Osteocyte (in vitro differentiated cells): ENCODE measurements at regions not wholly inside any gene's neighbourhood (a gene's known extent, or its start where the extent isn't known, plus 50 kb on each side); places are given as distances from the start of the nearest gene placed in this dataset.

ENCODE experiments used
- DNase-seq: peaks from one replicate; pipeline ENCODE4 v3.0.0; 2021; ENCODE audit warnings: mixed read lengths; ENCODE audit not compliant: unreplicated experiment; ENCODE audit errors: extremely low spot score
- H3K27ac Mint-ChIP-seq: one replicate; pipeline ENCODE4 v1.8.0; 2021; ENCODE audit warnings: mild to moderate bottlenecking, mixed read lengths; ENCODE audit not compliant: unreplicated experiment
- H3K27me3 Mint-ChIP-seq: one replicate; pipeline ENCODE4 v1.8.0; 2021; ENCODE audit warnings: mixed read lengths; ENCODE audit not compliant: unreplicated experiment
- H3K36me3 Mint-ChIP-seq: one replicate; pipeline ENCODE4 v1.8.0; 2021; ENCODE audit warnings: mixed read lengths; ENCODE audit not compliant: unreplicated experiment
- H3K4me1 Mint-ChIP-seq: one replicate; pipeline ENCODE4 v1.8.0; 2021; ENCODE audit warnings: mixed read lengths; ENCODE audit not compliant: unreplicated experiment
- H3K4me3 Mint-ChIP-seq: one replicate; pipeline ENCODE4 v1.8.0; 2021; ENCODE audit warnings: mild to moderate bottlenecking, moderate library complexity, mixed read lengths; ENCODE audit not compliant: unreplicated experiment
- H3K9me3 Mint-ChIP-seq: one replicate; pipeline ENCODE4 v1.8.0; 2021; ENCODE audit warnings: mixed read lengths; ENCODE audit not compliant: unreplicated experiment
- TF ChIP-seq, protein P1 (sequence below): fragments of 200-600 bp; sonication (generic); IDR thresholded peaks from 2 replicates; pipeline ENCODE4 v1.5.0; 2021; ENCODE audit warnings: antibody characterized with exemption, mild to moderate bottlenecking, moderate library complexity

DNA sequence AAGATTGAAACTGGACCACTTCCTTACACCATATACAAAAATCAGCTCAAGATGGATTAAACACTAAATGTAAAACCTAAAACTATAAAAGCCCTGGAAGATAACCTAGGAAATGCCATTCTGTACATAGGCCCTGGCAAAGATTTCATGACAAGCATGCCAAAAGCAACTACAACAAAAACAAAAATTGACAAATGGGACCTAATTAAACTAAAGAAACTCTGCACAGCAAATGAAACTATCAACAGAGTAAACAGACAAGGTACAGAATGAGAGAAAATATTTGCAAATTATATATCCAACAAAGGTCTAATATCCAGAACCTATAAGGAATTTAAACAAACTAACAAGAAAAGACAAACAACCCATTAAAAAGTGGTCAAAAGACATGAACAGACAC lies 173.1 kb upstream of the CCDC54 start:
- Mint-ChIP-seq H3K27ac (no peak overlapping the region), H3K36me3 (no peaks in the 10 kb centered on the region), H3K4me1 (peaks cover 33% of the 10 kb centered on the region), H3K4me3 (no peak overlapping the region), H3K27me3 (no peaks in the 10 kb centered on the region), H3K9me3 (no peaks in the 10 kb centered on the region)
- no peak for DNase-seq
- TF ChIP-seq, protein P1, sequence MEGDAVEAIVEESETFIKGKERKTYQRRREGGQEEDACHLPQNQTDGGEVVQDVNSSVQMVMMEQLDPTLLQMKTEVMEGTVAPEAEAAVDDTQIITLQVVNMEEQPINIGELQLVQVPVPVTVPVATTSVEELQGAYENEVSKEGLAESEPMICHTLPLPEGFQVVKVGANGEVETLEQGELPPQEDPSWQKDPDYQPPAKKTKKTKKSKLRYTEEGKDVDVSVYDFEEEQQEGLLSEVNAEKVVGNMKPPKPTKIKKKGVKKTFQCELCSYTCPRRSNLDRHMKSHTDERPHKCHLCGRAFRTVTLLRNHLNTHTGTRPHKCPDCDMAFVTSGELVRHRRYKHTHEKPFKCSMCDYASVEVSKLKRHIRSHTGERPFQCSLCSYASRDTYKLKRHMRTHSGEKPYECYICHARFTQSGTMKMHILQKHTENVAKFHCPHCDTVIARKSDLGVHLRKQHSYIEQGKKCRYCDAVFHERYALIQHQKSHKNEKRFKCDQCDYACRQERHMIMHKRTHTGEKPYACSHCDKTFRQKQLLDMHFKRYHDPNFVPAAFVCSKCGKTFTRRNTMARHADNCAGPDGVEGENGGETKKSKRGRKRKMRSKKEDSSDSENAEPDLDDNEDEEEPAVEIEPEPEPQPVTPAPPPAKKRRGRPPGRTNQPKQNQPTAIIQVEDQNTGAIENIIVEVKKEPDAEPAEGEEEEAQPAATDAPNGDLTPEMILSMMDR, result no peak

DNA sequence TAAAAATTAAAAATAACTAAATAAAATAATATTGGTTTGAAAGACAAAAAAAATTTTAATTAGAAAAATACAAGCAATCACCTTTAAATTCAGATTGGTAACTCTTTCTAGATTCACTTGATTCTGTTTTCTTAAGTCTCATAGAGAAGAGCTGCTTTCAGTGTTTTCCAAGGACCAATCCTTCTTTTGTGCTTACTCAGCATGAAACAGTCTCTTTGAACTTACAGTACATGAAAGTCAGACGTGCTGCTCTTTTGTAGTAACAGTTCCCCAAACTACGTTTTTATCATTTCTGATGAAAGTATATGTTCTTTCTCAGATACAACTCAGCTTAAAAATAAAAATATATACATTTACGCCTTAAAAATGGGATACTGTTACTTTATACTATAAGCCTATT lies 171.9 kb upstream of the CCDC54 start:
- no peak for DNase-seq
- Mint-ChIP-seq H3K36me3 (no peaks in the 10 kb centered on the region), H3K4me3 (no peak overlapping the region), H3K27me3 (no peaks in the 10 kb centered on the region), H3K9me3 (no peaks in the 10 kb centered on the region), H3K4me1 (peaks cover 45% of the 10 kb centered on the region), H3K27ac (no peak overlapping the region)
- TF ChIP-seq, protein P1, result no peak

DNA sequence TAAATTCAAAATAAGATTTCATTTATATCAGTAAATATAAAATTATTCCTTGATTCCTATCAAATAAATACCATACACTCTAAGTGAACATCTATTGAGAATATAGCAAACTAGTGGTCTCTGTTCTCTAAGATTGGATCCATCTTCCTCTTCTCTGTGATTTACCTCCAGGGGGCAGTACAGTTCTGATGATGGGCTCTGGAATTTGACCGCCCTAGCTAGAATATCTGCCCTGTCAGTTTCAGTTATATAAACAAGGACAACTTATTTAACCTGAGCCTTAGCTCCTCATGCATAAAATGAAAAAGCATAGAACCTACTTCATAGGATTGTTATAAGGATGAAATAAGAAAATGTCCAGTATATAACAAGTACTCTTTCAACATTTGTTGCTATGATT lies 171.1 kb upstream of the CCDC54 start:
- no peaks in the 10 kb centered on the region for H3K36me3 Mint-ChIP-seq
- TF ChIP-seq, protein P1, result peak; percentile 79
- no peak overlapping the region for H3K4me3 Mint-ChIP-seq
- no peak overlapping the region for H3K27ac Mint-ChIP-seq
- H3K4me1 Mint-ChIP-seq, result peaks cover 46% of the 10 kb centered on the region
- DNase-seq, result no peak
- no peaks in the 10 kb centered on the region for H3K27me3 Mint-ChIP-seq
- no peaks in the 10 kb centered on the region for H3K9me3 Mint-ChIP-seq

DNA sequence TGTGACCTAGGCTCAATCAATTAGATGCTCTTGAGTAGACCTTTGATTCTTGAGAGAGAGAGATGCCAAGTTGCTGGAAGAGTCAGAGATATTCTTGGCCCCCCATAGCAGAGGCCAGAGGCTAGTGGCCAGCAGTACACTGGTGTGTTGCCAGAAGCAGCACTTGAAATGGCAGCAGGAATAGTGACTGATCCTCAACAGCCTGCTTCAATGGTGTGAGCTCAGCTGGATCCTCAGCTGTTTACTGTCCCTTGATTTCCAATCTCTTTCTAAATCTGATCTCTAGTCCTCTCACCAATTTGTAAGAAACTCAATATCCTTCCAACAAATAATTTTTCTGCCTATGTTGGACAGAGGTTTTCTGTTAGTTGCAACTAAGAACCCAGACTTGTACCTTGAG lies 170.3 kb upstream of the CCDC54 start:
- H3K27ac Mint-ChIP-seq, result peak overlapping the region; percentile 90
- H3K9me3 Mint-ChIP-seq, result no peaks in the 10 kb centered on the region

DNA sequence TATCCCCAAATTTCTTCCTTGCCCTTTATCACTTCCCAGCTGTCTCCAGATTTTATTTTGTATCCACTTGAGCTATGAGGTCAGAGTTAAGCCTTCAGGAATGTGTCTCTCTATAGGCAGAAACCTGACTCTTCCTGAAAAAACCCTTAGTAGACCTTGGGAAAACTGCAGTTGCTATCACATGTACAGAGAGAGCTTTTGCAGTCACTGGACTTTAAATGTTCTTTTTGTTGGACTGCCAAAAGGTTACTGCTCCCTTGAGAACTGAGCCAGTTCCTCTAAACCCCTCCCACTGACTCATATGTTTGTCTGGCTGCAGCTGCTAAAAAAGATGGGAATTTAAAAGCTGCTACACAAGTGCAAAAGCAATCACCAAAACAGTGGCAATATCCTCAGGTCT lies 169.1 kb upstream of the CCDC54 start:
- Mint-ChIP-seq H3K27me3 (no peaks in the 10 kb centered on the region), H3K4me1 (peaks cover 52% of the 10 kb centered on the region), H3K27ac (peak overlapping the region; percentile 90), H3K4me3 (peak overlapping the region; percentile 46), H3K9me3 (no peaks in the 10 kb centered on the region), H3K36me3 (no peaks in the 10 kb centered on the region)
- TF ChIP-seq, protein P1, result no peak
- DNase-seq, result no peak

More for the DNA sequence above, 170.3 kb upstream of the CCDC54 start:
- DNase-seq, result no peak
- no peaks in the 10 kb centered on the region for H3K27me3 Mint-ChIP-seq
- H3K4me1 Mint-ChIP-seq, result peaks cover 48% of the 10 kb centered on the region
- no peak overlapping the region for H3K4me3 Mint-ChIP-seq
- TF ChIP-seq, protein P1, result no peak
- H3K36me3 Mint-ChIP-seq, result no peaks in the 10 kb centered on the region
